Natural killer cell (primary cell): ENCODE measurements at regions not wholly inside any gene's neighbourhood (a gene's known extent, or its start where the extent isn't known, plus 50 kb on each side); places are given as distances from the start of the nearest gene placed in this dataset.

Experiments
- ATAC-seq, 3 donors: fragments of 150-1000 bp in 2 of 3; fragments of 200-7000 bp in 1 of 3; cut with Tn5 transposase; 1 replicate in 1 of 3; 2 replicates in 2 of 3; pipeline ENCODE4 v1.10.0; 2021; ENCODE audit warnings: mild to moderate bottlenecking in 2 of 3, moderate library complexity in 2 of 3
- DNase-seq, 2 donors: peaks; one replicate each; pipeline versions ENCODE4 v3.0.0 to v3.0.0-alpha.2; 2013 to 2021; ENCODE audit warnings: mixed read lengths in 1 of 2
- H3K27ac ChIP-seq: one replicate; pipeline ENCODE4 v1.5.1; 2013; ENCODE audit warnings: mild to moderate bottlenecking, low read length
- H3K27me3 ChIP-seq: one replicate; pipeline ENCODE4 v1.6.1; 2013; ENCODE audit warnings: low read length; ENCODE audit not compliant: control insufficient read depth, insufficient read depth
- H3K36me3 ChIP-seq: one replicate; pipeline ENCODE4 v1.6.1; 2013; ENCODE audit warnings: low read length; ENCODE audit not compliant: control insufficient read depth, insufficient read depth
- H3K4me1 ChIP-seq: one replicate; pipeline ENCODE4 v1.6.1; 2013; ENCODE audit warnings: low read length; ENCODE audit not compliant: control insufficient read depth, insufficient read depth
- H3K4me3 ChIP-seq: one replicate; pipeline ENCODE4 v1.5.1; 2013; ENCODE audit warnings: low read length
- H3K9me3 ChIP-seq: one replicate; pipeline ENCODE4 v1.6.1; 2013; ENCODE audit warnings: low read length; ENCODE audit not compliant: control insufficient read depth, insufficient read depth
- H3K27ac Mint-ChIP-seq, 2 donors: one replicate each; pipeline ENCODE4 v1.8.0; 2022; ENCODE audit warnings: mild to moderate bottlenecking in 2 of 2, mixed read lengths in 2 of 2, moderate library complexity in 1 of 2
- H3K27me3 Mint-ChIP-seq, 2 donors: one replicate each; pipeline ENCODE4 v1.8.0; 2022; ENCODE audit warnings: low read depth in 2 of 2, mixed read lengths in 2 of 2
- H3K36me3 Mint-ChIP-seq: one replicate; pipeline ENCODE4 v1.8.0; 2022; ENCODE audit warnings: mixed read lengths
- H3K4me1 Mint-ChIP-seq, 2 donors: one replicate each; pipeline ENCODE4 v1.8.0; 2022; ENCODE audit warnings: mixed read lengths in 2 of 2
- H3K4me3 Mint-ChIP-seq: one replicate; pipeline ENCODE4 v1.8.0; 2022; ENCODE audit warnings: mild to moderate bottlenecking, moderate library complexity, mixed read lengths
- H3K9me3 Mint-ChIP-seq, 2 donors: one replicate each; pipeline ENCODE4 v1.8.0; 2022; ENCODE audit warnings: mixed read lengths in 2 of 2
- CTCF ChIP-seq: fragments of 200-600 bp; IDR thresholded peaks from one replicate; pipeline ENCODE4 v1.8.0; 2022; ENCODE audit warnings: antibody characterized with exemption
- WGBS: methylation state at CpG from one replicate; pipeline ENCODE4 v1.1.7; 2013; ENCODE audit warnings: missing lambda C conversion rate; ENCODE audit not compliant: insufficient coverage; 5-methylcytosine and 5-hydroxymethylcytosine counted together
- intact Hi-C: fragments of 100-400 bp; cut with micrococcal nuclease; formaldehyde crosslinking; loops from one replicate; pipeline ENCODE4 v1.14.2; 2022

DNA sequence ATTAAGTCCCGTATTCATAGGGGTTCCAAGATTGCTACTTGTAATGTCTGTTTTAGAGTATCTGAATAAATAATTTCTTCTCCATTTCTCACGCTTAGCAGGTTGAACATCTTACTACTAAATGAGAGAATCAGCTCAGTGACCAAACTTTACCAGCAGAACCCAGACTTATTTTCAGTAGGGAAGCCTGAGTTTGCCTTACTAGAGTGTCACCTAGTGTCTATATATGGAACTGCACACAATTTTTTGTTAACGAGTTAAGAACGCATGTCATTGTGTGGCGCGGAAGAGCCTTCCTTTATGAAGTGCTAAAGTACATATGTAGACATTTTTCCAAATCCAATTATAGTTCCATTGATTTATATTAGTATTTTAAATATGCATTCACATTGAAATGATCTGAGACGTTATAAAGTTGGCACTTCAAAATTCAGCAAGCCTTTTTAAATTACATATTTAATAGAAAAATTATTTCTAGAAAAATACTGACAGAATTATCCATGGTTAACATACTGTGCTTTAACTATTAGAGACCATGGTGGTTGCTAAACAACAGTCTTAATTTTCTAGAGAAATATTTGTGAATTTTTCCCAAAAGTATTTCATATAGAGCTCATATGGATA lies 88.3 kb downstream of the RPS29 start:
- 0% methylated on average over 1 of the region's 7 CpGs for WGBS
- peak in 1 of 2 donors; percentile 75 for DNase-seq
- no peaks in the 10 kb centered on the region for H3K4me1 Mint-ChIP-seq

DNA sequence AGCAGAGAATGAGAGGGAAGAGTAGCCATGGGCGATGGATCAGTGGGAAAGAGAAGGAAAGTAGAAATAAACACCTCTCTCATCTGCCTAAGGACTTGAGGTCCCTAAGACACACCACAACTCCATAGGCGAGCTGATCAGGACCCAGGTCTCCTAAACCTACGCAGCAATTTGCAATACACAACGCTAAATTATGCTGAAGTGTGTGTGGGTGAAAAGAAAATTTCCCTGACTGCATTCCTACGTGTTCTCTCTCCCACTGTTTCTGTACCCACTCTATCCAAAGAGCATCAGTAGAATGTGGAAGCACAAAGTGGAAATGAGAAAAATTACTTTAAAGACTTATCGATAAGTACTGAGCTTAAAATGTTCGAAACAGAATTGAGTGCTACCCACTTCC lies 88.9 kb downstream of the RPS29 start:
- Mint-ChIP-seq H3K4me1 (no peaks in the 10 kb centered on the region), H3K27me3 (peaks cover 11 to 13% of the 10 kb centered on the region in 2 donors), H3K4me3 (no peak overlapping the region), H3K27ac (no peak overlapping the region), H3K36me3 (no peaks in the 10 kb centered on the region), H3K9me3 (no peaks in the 10 kb centered on the region)
- Histone ChIP-seq H3K27ac (no peak overlapping the region), H3K9me3 (no peaks in the 10 kb centered on the region), H3K4me1 (no peaks in the 10 kb centered on the region), H3K27me3 (no peaks in the 10 kb centered on the region), H3K36me3 (no peaks in the 10 kb centered on the region), H3K4me3 (no peak overlapping the region)
- DNase-seq (no peak), ATAC-seq (no peak)
- no peak for TF ChIP-seq CTCF
- WGBS, result 60% methylated on average over 1 of the region's 7 CpGs
- intact Hi-C loops, result loop anchor here (1.0 kb wide), 1 partner anchor 35 kb away; no protein-coding TSS in a partner anchor

More for the DNA sequence above, 88.3 kb downstream of the RPS29 start:
- H3K4me3 Mint-ChIP-seq, result no peak overlapping the region
- no peak overlapping the region for H3K4me3 ChIP-seq
- no peaks in the 10 kb centered on the region for H3K9me3 Mint-ChIP-seq
- no peaks in the 10 kb centered on the region for H3K4me1 ChIP-seq
- TF ChIP-seq CTCF, result peak; percentile 94
- no peak overlapping the region for H3K27ac Mint-ChIP-seq
- H3K9me3 ChIP-seq, result no peaks in the 10 kb centered on the region
- no peaks in the 10 kb centered on the region for H3K27me3 ChIP-seq
- no peaks in the 10 kb centered on the region for H3K36me3 ChIP-seq
- H3K36me3 Mint-ChIP-seq, result no peaks in the 10 kb centered on the region
- no peak overlapping the region for H3K27ac ChIP-seq
- ATAC-seq, result peak; percentile 77 to 87 (median 87)
- intact Hi-C loops, result loop anchor here (1.0 kb wide), 1 partner anchor 36 kb away; no protein-coding TSS in a partner anchor
- H3K27me3 Mint-ChIP-seq, result peaks cover 11 to 13% of the 10 kb centered on the region in 2 donors

DNA sequence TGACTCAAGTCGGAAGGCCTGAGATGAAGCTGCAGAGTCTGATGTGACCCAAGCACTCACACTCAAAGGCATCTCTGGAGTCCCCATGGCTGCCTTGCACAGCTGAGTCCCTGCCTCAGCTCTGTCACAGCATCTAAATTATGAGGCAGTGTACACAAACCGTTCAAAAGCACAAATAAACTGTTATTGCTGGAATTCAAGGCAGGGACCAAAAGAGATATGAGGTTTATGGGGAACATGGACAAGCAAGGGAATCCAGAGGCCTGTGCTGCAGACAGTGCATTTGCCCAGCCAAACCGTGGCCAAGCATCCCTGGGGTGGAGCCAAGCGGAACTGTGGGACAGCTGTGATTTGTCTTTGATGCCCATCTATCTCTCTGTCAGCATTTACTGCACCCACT lies 91.3 kb downstream of the RPS29 start:
- H3K4me1 Mint-ChIP-seq, result no peaks in the 10 kb centered on the region
- ATAC-seq, result no peak
- H3K9me3 Mint-ChIP-seq, result no peaks in the 10 kb centered on the region
- no peaks in the 10 kb centered on the region for H3K9me3 ChIP-seq
- peaks cover 2 to 5% of the 10 kb centered on the region in 2 donors for H3K27me3 Mint-ChIP-seq
- no peak overlapping the region for H3K27ac ChIP-seq
- no peak for TF ChIP-seq CTCF
- intact Hi-C loops, result no loop called here
- H3K36me3 ChIP-seq, result no peaks in the 10 kb centered on the region
- H3K27ac Mint-ChIP-seq, result no peak overlapping the region
- H3K4me3 Mint-ChIP-seq, result no peak overlapping the region
- H3K4me1 ChIP-seq, result no peaks in the 10 kb centered on the region
- H3K27me3 ChIP-seq, result no peaks in the 10 kb centered on the region
- no peak for DNase-seq
- H3K36me3 Mint-ChIP-seq, result no peaks in the 10 kb centered on the region
- WGBS, result 87% methylated on average over 4 of the region's 4 CpGs
- H3K4me3 ChIP-seq, result no peak overlapping the region

DNA sequence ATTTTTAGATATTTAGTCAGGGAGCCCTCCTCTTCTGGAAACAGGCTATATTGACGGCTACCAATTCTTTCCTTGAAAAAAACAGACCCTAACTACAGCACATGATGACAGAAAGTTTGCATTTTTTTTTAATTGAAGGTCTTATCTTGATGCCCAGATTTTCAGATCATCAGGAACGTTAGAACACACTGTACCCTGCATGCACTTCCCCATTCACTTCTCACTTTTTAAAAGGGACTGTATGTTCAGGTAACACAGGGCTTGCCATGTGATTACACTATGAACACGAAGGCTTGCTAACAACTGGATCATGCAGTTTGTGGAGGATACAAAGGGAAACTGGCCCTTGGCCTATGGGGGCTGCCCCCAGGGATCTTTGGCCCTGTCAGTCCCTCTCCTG lies 92.6 kb downstream of the RPS29 start:
- no peak for TF ChIP-seq CTCF

More for the DNA sequence above, 92.6 kb downstream of the RPS29 start:
- no peaks in the 10 kb centered on the region for H3K4me1 ChIP-seq
- H3K36me3 ChIP-seq, result no peaks in the 10 kb centered on the region
- Mint-ChIP-seq H3K9me3 (no peaks in the 10 kb centered on the region), H3K27ac (no peak overlapping the region), H3K36me3 (no peaks in the 10 kb centered on the region), H3K4me1 (no peaks in the 10 kb centered on the region), H3K27me3 (peaks cover 0 to 15% of the 10 kb centered on the region in 2 donors), H3K4me3 (no peak overlapping the region)
- H3K4me3 ChIP-seq, result no peak overlapping the region
- no peaks in the 10 kb centered on the region for H3K27me3 ChIP-seq
- ATAC-seq (no peak), DNase-seq (no peak)
- no peaks in the 10 kb centered on the region for H3K9me3 ChIP-seq
- no peak overlapping the region for H3K27ac ChIP-seq
- 28% methylated on average over 3 of the region's 3 CpGs for WGBS
- intact Hi-C loops, result no loop called here
